ENCODE measurements at regions not wholly inside any gene's neighbourhood (a gene's known extent, or its start where the extent isn't known, plus 50 kb on each side); places are given as distances from the start of the nearest gene placed in this dataset.
A peak's percentile ranks its signal among the peaks of the same experiment; 100 is the strongest.

DNA sequence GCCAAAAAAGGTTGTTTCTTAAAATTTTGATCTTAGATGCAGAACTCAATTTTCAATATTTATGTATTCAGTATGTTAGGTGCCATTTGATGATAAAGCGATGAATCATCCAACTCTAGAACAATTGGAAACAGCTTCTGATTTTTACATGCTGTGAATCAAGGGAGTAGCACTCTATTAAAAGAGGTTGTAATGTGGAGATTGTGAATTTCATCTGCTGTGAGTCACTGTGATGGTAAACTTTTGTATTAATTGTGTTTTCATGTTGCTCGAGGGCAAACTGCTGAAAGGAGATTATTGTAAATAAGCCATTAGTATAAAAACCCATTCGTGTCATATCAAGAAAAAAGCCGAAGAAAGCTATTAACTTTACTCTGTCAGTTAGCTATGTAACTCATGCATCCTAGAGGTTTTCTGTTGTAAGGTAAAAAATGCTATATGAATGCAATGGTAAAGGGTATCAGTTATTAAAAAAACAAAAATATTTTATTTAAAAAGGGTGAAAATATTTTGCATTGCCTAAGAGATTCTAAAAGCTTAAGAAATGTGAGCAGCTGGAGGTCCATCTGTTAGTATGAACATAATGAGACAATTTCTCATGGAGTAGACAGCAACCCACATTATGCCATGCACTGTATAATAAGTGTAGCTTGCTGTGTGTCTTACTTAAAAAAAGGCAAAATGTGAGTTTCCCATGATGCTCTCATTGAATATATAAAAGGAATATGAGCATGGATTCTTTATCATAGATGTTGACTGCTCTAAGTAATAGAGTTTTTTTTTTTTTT is 511.0 kb upstream of the PCDH15 start:
- Mint-ChIP-seq H3K27me3 (ENCODE audit: low read depth) (no peaks in the 10 kb centered on the region), H3K36me3 (no peaks in the 10 kb centered on the region), H3K4me3 (no peak overlapping the region), H3K27ac (no peak overlapping the region), H3K9me3 (no peaks in the 10 kb centered on the region), H3K4me1 (peaks cover 15% of the 10 kb centered on the region)
- TF ChIP-seq, protein P1, sequence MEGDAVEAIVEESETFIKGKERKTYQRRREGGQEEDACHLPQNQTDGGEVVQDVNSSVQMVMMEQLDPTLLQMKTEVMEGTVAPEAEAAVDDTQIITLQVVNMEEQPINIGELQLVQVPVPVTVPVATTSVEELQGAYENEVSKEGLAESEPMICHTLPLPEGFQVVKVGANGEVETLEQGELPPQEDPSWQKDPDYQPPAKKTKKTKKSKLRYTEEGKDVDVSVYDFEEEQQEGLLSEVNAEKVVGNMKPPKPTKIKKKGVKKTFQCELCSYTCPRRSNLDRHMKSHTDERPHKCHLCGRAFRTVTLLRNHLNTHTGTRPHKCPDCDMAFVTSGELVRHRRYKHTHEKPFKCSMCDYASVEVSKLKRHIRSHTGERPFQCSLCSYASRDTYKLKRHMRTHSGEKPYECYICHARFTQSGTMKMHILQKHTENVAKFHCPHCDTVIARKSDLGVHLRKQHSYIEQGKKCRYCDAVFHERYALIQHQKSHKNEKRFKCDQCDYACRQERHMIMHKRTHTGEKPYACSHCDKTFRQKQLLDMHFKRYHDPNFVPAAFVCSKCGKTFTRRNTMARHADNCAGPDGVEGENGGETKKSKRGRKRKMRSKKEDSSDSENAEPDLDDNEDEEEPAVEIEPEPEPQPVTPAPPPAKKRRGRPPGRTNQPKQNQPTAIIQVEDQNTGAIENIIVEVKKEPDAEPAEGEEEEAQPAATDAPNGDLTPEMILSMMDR (IDR thresholded peaks at IDR 0.05; ENCODE audit: unreplicated experiment), result no peak
- no peak for DNase-seq (ENCODE audit: low spot score in 2 of 2, unreplicated experiment in 2 of 2)

DNA sequence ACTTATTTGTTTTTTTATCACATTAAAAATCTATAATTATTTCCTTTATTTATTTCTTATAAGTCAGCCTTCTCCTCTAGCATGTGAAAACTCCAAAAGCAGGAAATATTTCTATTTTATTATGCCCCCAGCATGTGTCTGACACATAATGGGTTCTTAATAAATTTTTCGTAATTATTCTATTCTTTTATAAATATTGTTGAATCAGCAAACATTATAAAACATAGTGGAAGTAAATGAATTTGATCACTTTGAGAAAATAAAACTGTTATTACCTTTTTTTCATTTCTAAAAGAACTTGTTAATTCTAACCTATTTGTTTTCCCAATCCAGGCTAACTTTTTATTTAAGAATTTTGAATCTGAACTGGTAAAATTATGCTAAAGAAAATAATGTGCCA is 509.1 kb upstream of the PCDH15 start:
- H3K4me1 Mint-ChIP-seq, result peaks cover 21% of the 10 kb centered on the region
- TF ChIP-seq, protein P1 (IDR thresholded peaks at IDR 0.05; ENCODE audit: unreplicated experiment), result no peak
- no peak overlapping the region for H3K4me3 Mint-ChIP-seq
- H3K27ac Mint-ChIP-seq, result no peak overlapping the region
- H3K9me3 Mint-ChIP-seq, result no peaks in the 10 kb centered on the region
- no peaks in the 10 kb centered on the region for H3K27me3 Mint-ChIP-seq (ENCODE audit: low read depth)
- DNase-seq (ENCODE audit: low spot score in 2 of 2, unreplicated experiment in 2 of 2), result no peak
- no peaks in the 10 kb centered on the region for H3K36me3 Mint-ChIP-seq

DNA sequence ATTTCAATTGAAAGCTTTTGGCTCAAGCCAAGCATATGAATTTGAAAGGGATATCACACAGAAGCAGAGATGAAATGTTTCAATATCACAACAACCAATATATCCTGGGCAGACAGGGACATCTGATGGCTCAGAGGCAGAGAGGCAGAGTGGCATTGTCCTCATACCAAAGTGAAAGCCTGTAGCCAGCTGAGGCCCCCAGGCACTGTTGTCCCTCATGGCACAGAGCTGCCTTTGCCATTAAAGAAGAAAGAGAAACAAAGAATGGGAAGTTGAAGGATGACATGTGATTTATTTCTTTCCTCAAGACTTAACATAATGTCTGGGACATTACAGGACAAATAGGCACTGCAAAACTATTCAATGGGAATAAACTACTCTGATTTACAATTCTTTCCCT is 504.3 kb upstream of the PCDH15 start:
- H3K4me1 Mint-ChIP-seq, result peaks cover 12% of the 10 kb centered on the region
- H3K27me3 Mint-ChIP-seq (ENCODE audit: low read depth), result no peaks in the 10 kb centered on the region
- H3K36me3 Mint-ChIP-seq, result no peaks in the 10 kb centered on the region
- no peaks in the 10 kb centered on the region for H3K9me3 Mint-ChIP-seq
- no peak overlapping the region for H3K4me3 Mint-ChIP-seq
- DNase-seq (ENCODE audit: low spot score in 2 of 2, unreplicated experiment in 2 of 2), result no peak
- no peak overlapping the region for H3K27ac Mint-ChIP-seq
- TF ChIP-seq, protein P1 (IDR thresholded peaks at IDR 0.05; ENCODE audit: unreplicated experiment), result no peak

DNA sequence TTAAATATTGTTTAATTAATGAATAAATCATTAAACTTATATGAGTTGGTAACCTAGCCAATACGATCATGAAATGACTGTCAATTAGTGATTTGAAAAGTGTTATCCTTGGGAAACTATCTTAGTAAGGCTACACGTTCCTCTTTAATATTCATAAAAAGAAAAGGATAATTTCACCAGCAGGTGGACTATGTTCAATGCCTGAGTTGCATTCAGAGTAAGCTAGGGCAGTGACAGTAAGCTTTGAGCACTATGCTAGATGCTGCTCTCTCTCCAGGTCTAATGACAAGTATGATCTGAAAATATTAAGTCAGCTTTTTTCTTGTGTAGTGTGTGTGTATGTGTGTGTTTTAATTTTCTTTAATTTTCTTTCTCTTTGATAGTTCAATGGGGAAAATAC is 486.3 kb upstream of the PCDH15 start:
- H3K4me3 Mint-ChIP-seq, result peak overlapping the region; percentile 1
- peaks cover 31% of the 10 kb centered on the region for H3K9me3 Mint-ChIP-seq
- peaks cover 2% of the 10 kb centered on the region for H3K27me3 Mint-ChIP-seq (ENCODE audit: low read depth)
- TF ChIP-seq, protein P1 (IDR thresholded peaks at IDR 0.05; ENCODE audit: unreplicated experiment), result no peak
- H3K36me3 Mint-ChIP-seq, result peaks cover 8% of the 10 kb centered on the region
- H3K27ac Mint-ChIP-seq, result peak overlapping the region; percentile 69
- H3K4me1 Mint-ChIP-seq, result peaks cover 3% of the 10 kb centered on the region
- DNase-seq (ENCODE audit: low spot score in 2 of 2, unreplicated experiment in 2 of 2), result no peak

DNA sequence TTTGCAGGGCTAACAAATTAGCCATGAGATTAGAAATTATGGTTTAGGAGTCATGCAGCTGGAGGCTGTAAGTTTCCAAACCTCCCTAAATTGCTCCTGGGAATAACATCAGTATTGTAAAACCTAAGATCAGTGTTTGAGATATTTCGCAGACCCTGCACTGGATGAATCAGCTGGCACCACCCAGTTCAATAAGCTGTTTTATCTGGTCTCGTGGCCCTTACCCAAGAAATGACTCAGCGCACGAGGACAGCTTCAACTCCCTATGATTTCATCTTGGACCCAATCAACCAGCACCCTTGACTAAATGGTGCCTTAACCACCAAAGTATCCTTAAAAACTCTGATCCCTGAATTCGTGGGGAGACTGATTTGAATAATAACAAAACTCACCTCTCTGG is 482.0 kb upstream of the PCDH15 start:
- H3K27me3 Mint-ChIP-seq (ENCODE audit: low read depth), result no peaks in the 10 kb centered on the region
- H3K4me3 Mint-ChIP-seq, result no peak overlapping the region
- peaks cover 3% of the 10 kb centered on the region for H3K36me3 Mint-ChIP-seq
- TF ChIP-seq, protein P1 (IDR thresholded peaks at IDR 0.05; ENCODE audit: unreplicated experiment), result no peak
- DNase-seq (ENCODE audit: low spot score in 2 of 2, unreplicated experiment in 2 of 2), result no peak
- no peak overlapping the region for H3K27ac Mint-ChIP-seq
- H3K4me1 Mint-ChIP-seq, result peaks cover 3% of the 10 kb centered on the region
- peaks cover 10% of the 10 kb centered on the region for H3K9me3 Mint-ChIP-seq
